Adipocyte (in vitro differentiated cells): ENCODE measurements at regions not wholly inside any gene's neighbourhood (a gene's known extent, or its start where the extent isn't known, plus 50 kb on each side); places are given as distances from the start of the nearest gene placed in this dataset.

Experiments used
- DNase-seq: peaks from one replicate; pipeline ENCODE4 v3.0.0-alpha.2; 2015; ENCODE audit warnings: low read depth
- H3K27me3 ChIP-seq: replicated peaks from 2 replicates; pipeline ENCODE4 v1.7.0; 2013; ENCODE audit warnings: mild to moderate bottlenecking, low read length, moderate library complexity; ENCODE audit not compliant: control insufficient read depth, insufficient read depth
- H3K36me3 ChIP-seq: 2 replicates; pipeline ENCODE4 v1.7.0; 2013; ENCODE audit warnings: low read length, mild to moderate bottlenecking, moderate library complexity; ENCODE audit not compliant: control insufficient read depth, insufficient read depth, severe bottlenecking
- H3K4me1 ChIP-seq: 2 replicates; pipeline ENCODE4 v1.7.0; 2013; ENCODE audit warnings: mild to moderate bottlenecking, low read length, moderate library complexity; ENCODE audit not compliant: control insufficient read depth, insufficient read depth
- H3K4me3 ChIP-seq: 2 replicates; pipeline ENCODE4 v1.7.0; 2013; ENCODE audit warnings: mild to moderate bottlenecking, low read length, moderate library complexity
- H3K9ac ChIP-seq: 2 replicates; pipeline ENCODE4 v1.7.0; 2013; ENCODE audit warnings: mild to moderate bottlenecking, low read length, moderate library complexity
- H3K9me3 ChIP-seq: 2 replicates; pipeline ENCODE4 v1.7.0; 2013; ENCODE audit warnings: mild to moderate bottlenecking, low read length, moderate library complexity; ENCODE audit not compliant: control insufficient read depth

GRCh38 chr1:185537596-185537995 is 196.6 kb upstream of the HMCN1 start:
- DNase-seq, result no peak
- Histone ChIP-seq H3K4me1 (peaks cover 41% of the 10 kb centered on the region), H3K9ac (no peak overlapping the region), H3K4me3 (no peak overlapping the region), H3K36me3 (no peaks in the 10 kb centered on the region), H3K9me3 (no peaks in the 10 kb centered on the region), H3K27me3 (no peaks in the 10 kb centered on the region)

- H3K4me3 ChIP-seq, result no peak overlapping the region
- H3K9ac ChIP-seq, result no peak overlapping the region
- DNase-seq, result no peak
- H3K36me3 ChIP-seq, result no peaks in the 10 kb centered on the region
- peaks cover 30% of the 10 kb centered on the region for H3K4me1 ChIP-seq
- no peaks in the 10 kb centered on the region for H3K9me3 ChIP-seq
- H3K27me3 ChIP-seq, result no peaks in the 10 kb centered on the region
Measured at GRCh38 chr1:185536165-185536920, 197.8 kb upstream of the HMCN1 start.

- no peak for DNase-seq
- Histone ChIP-seq H3K9ac (no peak overlapping the region), H3K27me3 (no peaks in the 10 kb centered on the region), H3K4me1 (peaks cover 27% of the 10 kb centered on the region), H3K9me3 (no peaks in the 10 kb centered on the region), H3K36me3 (no peaks in the 10 kb centered on the region), H3K4me3 (no peak overlapping the region)
Measured at GRCh38 chr1:185535621-185536020, 198.6 kb upstream of the HMCN1 start.

DNA sequence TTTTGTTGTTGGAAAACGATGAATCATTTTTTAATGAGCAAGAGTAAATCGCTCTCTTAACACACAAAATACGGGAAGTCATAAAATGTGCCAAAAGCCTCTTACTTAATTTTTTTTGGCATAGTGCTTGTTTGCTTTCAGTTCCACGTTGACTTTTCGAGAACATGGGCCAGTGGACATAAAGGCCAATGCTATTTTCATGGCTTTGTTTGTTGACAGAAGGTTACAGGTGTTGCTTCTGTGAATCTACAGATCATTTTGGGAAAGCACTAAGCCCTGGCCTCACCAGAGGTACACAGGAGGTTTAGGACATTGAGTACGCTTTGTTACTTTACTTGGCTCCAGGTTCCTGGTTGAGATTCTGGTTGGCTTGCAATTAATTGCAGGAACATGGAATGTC is 199.4 kb upstream of the HMCN1 start:
- peaks cover 27% of the 10 kb centered on the region for H3K4me1 ChIP-seq
- no peak for DNase-seq
- H3K9ac ChIP-seq, result peak overlapping the region; percentile 5
- no peaks in the 10 kb centered on the region for H3K9me3 ChIP-seq
- H3K27me3 ChIP-seq, result no peaks in the 10 kb centered on the region
- H3K36me3 ChIP-seq, result no peaks in the 10 kb centered on the region
- H3K4me3 ChIP-seq, result peak overlapping the region; percentile 20

GRCh38 chr1:185533596-185533995 is 200.6 kb upstream of the HMCN1 start:
- H3K27me3 ChIP-seq, result no peaks in the 10 kb centered on the region
- no peaks in the 10 kb centered on the region for H3K9me3 ChIP-seq
- no peak overlapping the region for H3K4me3 ChIP-seq
- H3K9ac ChIP-seq, result no peak overlapping the region
- no peak for DNase-seq
- peaks cover 33% of the 10 kb centered on the region for H3K4me1 ChIP-seq
- no peaks in the 10 kb centered on the region for H3K36me3 ChIP-seq

- no peaks in the 10 kb centered on the region for H3K9me3 ChIP-seq
- DNase-seq, result no peak
- H3K4me1 ChIP-seq, result peaks cover 35% of the 10 kb centered on the region
- H3K9ac ChIP-seq, result no peak overlapping the region
- no peak overlapping the region for H3K4me3 ChIP-seq
- no peaks in the 10 kb centered on the region for H3K27me3 ChIP-seq
- no peaks in the 10 kb centered on the region for H3K36me3 ChIP-seq
Measured at GRCh38 chr1:185532856-185533255, 201.3 kb upstream of the HMCN1 start.

- DNase-seq, result no peak
- no peaks in the 10 kb centered on the region for H3K9me3 ChIP-seq
- H3K36me3 ChIP-seq, result no peaks in the 10 kb centered on the region
- no peak overlapping the region for H3K4me3 ChIP-seq
- peaks cover 35% of the 10 kb centered on the region for H3K4me1 ChIP-seq
- no peak overlapping the region for H3K9ac ChIP-seq
- no peaks in the 10 kb centered on the region for H3K27me3 ChIP-seq
Measured at GRCh38 chr1:185531838-185532237, 202.4 kb upstream of the HMCN1 start.

GRCh38 chr1:185530215-185530614 is 204.0 kb upstream of the HMCN1 start:
- no peaks in the 10 kb centered on the region for H3K27me3 ChIP-seq

DNA sequence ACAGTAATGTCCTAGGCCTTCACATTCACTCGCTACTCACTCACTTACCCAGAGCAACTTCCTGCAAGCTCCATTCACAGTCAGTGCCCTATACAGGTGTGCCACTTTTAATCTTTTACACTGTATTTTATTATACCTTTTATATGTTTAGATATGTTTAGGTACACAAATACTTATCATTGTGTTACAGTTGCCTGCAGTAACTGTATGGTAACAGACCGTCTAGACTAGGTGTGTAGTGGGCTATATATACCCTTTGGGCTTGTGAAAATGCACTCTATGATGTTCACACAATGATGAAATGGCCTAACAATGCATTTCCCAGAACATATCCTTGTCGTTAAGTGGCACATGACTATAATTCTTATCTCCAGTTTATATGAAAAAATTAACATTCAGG is 204.5 kb upstream of the HMCN1 start:
- Histone ChIP-seq H3K36me3 (no peaks in the 10 kb centered on the region), H3K27me3 (no peaks in the 10 kb centered on the region), H3K9ac (no peak overlapping the region), H3K4me3 (no peak overlapping the region), H3K9me3 (no peaks in the 10 kb centered on the region), H3K4me1 (peaks cover 26% of the 10 kb centered on the region)
- DNase-seq, result no peak

More at GRCh38 chr1:185530215-185530614, 204.0 kb upstream of the HMCN1 start:
- DNase-seq, result no peak
- no peak overlapping the region for H3K9ac ChIP-seq
- peaks cover 31% of the 10 kb centered on the region for H3K4me1 ChIP-seq
- H3K4me3 ChIP-seq, result no peak overlapping the region
- no peaks in the 10 kb centered on the region for H3K36me3 ChIP-seq
- no peaks in the 10 kb centered on the region for H3K9me3 ChIP-seq

DNA sequence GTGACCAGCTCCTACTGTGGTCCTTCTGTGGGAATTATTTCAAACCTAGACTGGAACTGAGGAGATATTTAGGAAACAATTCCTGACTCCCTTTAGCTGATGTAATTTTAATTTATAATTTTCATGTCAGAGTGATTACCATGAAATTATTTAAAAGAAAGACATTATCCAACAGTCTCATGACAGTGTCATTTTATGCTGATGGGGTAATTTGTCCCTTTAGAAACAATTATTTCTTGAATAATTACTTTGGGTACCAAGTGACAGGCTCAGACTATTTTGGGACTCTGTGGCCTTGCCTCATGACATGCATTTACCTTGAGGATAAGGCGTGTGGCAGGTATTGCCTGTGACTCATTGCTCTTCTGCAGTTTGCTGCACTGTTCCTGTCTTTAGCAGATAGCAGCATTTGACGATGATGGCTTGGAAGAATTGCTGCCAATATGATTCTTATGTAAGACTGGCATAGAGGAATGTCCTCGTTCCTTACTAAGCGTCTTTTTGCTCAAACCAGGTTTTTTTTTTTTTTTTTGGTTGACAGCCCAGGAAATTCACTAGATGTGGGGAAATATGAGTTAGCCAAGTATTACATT is 206.0 kb upstream of the HMCN1 start:
- peaks cover 11% of the 10 kb centered on the region for H3K4me1 ChIP-seq
- H3K9ac ChIP-seq, result no peak overlapping the region
- H3K36me3 ChIP-seq, result no peaks in the 10 kb centered on the region
- no peaks in the 10 kb centered on the region for H3K9me3 ChIP-seq
- H3K4me3 ChIP-seq, result no peak overlapping the region
- DNase-seq, result no peak
- H3K27me3 ChIP-seq, result no peaks in the 10 kb centered on the region

DNA sequence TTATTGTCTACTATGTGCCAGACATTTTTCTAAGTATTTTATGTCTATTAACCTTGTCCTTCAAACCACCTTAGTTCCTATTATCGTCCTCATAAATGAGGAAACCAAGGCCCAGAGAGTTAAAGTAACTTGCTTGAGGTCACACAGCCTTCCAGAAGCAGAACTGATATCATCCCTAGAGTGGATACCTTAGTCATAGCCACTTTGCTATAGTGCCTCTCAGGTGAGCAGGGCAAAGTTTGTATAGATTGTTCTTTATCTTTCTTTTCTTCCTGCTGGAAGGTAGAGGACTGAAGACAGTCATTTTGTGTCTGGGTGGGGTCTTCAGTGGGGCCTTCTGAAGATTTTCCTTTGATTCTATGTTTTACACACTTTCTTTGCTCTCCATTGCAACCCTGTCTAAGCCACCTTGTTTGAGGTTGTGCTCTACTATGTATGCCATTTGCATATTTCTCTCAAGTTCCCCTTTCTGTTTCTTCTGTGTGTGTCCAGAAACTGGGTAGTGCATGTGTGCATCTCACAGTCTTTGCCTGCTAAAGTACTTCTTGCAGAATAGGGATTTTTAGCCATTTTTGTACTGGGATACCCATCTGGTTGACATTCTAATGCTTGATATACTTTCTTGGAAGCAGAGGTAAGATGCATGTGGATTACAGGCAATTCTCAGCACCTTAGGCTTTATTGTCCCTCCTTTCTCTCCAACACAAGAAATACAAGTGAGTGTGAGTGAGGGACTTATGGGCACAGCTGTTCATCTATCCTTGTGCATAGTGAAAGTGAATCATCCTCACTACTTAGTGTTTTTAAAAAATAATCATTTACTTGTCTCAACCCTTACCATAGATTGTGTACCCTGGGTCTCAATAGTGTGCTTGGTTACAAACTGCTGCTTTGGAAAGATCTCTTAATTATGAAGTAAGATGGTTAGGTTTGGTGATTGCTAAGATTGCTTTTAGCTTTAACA is 207.6 kb upstream of the HMCN1 start:
- H3K4me3 ChIP-seq, result no peak overlapping the region
- H3K36me3 ChIP-seq, result no peaks in the 10 kb centered on the region
- DNase-seq, result no peak
- H3K9ac ChIP-seq, result no peak overlapping the region
- H3K4me1 ChIP-seq, result peaks cover 8% of the 10 kb centered on the region
- no peaks in the 10 kb centered on the region for H3K9me3 ChIP-seq
- H3K27me3 ChIP-seq, result no peaks in the 10 kb centered on the region
